HG03066 (cell line): ENCODE measurements at regions not wholly inside any gene's neighbourhood (a gene's known extent, or its start where the extent isn't known, plus 50 kb on each side); places are given as distances from the start of the nearest gene placed in this dataset.

Experiments
- ATAC-seq: cut with Tn5 transposase; IDR thresholded peaks from one replicate; pipeline ENCODE4 v1.9.1; 2021; ENCODE audit warnings: low read depth; ENCODE audit not compliant: unreplicated experiment

DNA sequence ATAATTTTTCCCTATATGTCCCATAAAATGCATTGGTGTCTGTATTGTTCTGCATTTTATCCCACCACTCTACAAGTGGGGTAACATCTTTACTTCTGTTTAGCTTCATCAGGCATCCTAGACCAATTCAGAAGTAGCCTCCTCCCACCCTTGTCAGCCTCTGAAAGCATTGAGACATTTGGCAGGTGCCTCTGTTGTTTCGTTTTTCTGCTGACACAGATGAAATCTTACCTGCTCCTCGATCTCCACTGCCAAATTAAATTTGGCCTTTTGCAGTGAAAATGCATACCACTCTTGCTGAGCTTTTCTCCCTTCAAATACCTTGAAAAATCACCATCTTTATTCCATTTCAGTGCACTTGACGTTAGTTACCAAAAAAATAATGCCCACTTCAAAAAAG lies 83.5 kb upstream of the STARD13 start:
- no peak for ATAC-seq

DNA sequence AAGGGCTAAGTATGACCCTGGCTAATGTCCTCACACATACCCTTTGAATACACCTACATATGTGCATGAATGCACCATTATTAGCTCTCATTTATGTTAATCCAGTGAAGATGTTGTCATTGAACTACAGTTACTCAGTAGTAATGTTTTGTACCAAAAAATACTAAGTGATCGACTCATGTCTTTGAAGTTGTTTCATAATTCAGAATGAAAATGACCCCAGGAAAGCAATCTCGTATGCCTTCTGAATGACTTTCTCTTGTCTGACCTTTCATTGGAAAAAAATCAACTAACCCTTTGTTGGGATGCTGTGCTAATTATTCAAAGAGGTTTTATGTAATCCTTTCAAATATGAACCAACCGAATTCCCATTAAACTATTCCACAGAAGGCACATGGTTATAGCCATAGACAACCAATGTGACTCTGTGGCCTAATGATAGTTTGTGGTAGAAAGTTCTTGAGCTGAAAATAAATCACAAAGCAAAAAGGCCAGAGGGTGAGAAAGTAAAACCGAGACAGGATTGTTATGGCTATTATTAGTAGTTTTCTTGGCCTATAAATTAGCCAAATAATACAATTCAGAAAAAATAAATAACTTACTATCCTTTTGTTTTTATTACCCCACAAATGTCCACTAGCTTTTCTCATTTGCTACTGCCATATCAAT lies 86.8 kb upstream of the STARD13 start:
- ATAC-seq, result no peak

DNA sequence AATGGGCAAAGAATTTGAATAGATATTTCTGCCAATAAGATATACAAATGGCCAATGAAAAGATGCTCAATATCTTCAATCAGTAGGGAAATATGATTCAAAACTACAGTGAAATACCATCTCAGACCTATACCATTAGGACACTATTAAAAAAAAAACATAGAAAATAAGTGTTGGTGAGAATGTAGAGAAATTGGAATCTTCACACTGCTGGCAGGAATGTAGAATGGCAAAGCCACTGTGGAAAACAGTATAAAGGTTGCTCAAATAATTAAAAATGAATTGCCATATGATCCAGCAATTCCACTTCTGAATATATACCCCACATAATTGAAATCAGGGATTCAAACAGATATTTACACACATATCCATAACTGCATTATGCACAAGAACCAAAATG lies 88.1 kb upstream of the STARD13 start:
- no peak for ATAC-seq

DNA sequence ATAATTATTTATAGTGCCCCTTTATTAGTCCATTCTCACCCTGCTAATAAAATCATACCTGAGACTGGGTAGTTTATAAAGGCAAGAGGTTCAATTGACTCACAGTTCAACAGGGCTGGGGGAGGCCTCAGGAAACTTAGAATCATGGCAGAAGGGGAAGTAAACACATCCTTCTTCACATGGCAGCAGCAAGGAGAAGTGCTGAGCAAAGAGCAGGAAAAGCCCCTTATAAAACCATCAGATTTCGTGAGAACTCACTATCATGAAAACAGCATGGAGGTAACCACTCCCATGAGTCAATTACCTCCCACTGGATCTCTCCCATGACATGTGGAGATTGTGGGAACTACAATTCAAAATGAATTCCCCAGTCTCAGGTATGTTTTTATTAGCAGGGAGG lies 89.9 kb upstream of the STARD13 start:
- ATAC-seq, result no peak

DNA sequence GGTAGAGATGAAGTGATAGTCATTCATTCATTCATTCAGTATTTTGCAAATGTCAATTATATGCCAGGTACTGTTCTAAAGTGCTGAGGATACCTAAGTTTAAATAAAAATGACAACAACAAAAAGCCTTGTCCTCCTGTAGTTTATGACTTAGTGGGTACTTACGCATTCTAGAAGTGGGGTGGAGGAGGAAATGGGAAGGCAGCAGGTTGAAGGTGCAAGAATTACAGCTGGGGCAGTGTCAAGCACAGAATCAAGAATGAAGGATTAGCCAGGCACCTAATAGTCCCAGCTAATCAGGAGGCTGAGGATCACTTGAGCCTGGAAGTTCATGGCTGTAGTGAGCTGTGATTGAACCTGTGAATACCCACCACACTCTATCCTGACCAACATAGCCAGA lies 90.7 kb upstream of the STARD13 start:
- no peak for ATAC-seq

DNA sequence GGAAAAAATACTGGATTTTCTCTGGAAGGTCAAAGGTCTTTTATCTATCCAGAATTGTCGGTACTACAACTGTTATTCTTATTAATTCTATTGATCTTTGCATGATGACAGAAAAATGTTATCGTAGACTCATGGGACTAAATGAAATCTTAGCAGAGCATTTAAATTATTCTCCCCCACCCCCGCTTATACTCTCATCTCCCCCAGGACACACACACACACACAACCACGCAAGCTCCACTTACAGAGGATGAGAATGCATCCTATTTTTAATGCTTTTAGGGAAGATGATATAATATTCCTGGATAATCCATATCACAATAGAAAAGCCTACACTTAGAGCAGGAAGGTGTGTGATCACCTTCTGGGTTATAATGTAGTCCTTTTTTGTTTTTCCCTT lies 91.9 kb upstream of the STARD13 start:
- no peak for ATAC-seq

DNA sequence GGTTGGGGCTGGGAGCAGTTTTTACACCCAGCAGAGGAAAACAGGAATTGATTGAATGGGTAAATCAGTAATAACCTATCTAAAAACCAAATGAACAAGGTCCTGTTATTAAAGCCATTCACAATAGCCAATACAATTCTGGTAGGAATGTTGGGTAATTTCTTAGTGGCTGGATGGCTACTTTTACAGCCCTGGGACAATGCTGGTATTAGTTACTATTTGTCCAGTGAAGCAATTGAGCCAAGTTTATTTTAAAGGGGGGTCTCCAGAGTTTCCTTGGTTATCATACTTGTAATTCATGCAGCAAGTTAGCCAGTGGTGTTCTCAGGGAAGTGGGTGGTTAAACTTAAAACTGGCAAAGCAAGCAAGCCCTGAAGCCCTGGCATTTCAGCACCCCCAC lies 92.3 kb upstream of the STARD13 start:
- no peak for ATAC-seq

DNA sequence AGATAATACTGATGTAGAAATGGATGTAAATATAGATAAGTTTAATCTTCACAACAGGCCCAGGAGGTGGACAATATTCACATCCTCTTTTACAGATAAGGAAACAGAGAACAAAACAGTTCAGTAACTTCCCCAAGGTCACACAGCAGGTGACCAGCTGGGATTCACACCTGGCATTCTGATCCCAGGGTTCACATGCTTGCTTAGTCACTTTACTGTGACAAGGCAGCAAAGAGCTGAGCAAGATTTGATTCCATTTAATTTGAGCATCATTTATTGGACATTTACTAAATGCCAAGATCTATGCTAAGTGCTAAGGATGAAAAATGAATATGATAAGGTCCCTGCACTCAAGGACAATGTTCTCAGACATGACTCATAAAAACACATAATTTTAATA lies 94.1 kb upstream of the STARD13 start:
- no peak for ATAC-seq

DNA sequence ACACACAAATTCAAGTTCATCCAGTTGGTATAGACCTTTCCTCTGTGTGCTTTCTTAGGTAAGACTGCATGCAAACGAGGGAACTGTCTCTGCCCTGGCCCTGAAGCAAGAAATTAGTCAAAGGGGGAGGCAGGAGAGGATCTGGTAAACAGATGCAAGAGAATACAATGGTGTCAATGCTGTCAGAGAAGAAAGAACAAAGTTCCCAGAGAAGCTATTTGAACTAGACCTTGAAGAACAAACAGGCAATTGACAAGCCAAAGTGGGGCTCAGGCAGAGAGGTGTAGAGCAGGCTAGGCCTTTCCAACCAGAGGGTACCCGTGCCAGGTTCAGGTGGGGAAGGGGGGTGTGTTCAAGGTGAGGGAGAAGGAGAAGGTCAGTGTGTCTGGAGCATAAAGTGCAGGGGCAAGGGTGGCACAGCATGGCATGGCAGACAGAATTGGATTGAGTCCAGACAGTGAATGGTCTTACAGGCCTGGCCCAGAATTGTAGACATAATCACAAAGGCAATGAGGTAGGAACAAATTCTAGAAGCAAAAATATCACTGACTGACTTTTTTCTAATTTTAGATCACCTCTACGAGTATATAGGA lies 95.0 kb upstream of the STARD13 start:
- ATAC-seq, result no peak

DNA sequence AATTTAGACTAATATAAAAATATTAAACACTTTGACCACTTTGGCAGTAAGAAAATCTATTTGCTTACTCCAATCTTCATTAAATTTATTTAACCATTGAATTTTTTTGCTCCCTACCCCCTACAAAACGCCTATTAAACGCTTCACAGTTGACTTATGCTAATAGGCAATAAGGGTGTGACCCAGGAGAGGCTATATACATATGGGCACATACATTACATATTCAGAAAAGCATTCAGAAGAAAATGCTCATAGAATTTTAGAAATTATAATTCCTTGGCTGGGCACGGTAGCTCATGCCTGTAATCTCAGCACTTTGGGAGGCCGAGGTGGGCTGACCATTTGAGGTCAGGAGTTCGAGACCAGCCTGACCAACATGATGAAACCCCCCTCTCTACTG lies 95.6 kb upstream of the STARD13 start:
- no peak for ATAC-seq

DNA sequence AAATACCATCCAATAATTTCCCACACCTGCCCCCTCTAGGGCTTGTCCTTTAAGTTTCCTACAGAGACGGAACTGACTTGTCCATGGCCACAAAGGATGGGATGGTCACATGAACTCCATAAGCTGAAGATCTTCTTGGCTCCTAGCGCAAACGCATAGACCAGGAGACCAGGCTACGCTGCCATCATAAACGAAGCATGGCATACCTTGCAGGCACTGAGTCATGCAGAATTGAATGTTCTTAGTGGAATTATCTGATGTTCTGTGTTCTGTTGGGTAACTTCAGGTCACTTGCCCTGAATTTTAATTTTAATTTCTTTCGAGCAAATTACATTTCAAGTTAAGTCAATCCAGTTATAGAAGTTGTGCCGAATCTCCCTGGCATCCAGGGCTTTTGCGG lies 96.4 kb upstream of the STARD13 start:
- ATAC-seq, result no peak

DNA sequence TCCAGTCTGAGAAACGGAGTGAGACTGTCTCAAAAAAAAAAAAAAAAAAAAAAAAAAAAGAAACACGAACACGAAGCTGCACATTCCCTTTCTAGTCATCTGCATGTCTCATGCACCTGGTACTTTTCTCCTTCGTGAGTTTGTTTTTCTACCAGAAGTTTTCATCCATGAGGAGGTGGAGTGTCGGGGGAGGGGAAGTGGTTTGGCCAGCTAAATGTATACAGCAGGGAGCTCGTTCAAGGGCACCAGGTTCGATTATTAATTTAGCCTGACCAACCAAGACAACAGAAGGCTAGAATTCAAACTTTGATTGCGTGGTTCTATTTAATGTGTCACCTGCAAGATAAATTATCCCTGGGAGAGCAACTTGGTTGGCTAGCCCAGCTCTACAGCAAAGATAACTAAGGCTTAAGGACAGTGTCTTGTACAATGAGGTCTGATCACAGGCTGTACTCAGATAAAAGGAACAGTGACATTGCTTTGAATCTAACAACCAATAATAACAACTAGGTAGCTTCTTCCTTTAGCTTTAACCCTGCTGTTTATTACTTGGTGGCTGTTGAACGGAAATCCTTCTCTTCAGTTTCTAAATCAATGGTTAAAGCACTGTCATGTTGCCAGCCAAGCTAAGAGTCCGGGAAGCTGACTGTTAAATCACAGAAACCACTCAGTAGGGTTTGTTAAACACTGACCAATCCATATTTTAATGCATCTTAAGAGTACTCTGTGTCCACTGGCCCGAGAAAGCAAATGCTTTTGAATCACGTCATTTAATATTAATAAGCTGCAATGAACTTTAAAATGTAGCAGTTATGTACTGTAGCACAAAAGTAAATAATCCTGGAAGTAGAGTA lies 98.4 kb upstream of the STARD13 start:
- ATAC-seq, result no peak

DNA sequence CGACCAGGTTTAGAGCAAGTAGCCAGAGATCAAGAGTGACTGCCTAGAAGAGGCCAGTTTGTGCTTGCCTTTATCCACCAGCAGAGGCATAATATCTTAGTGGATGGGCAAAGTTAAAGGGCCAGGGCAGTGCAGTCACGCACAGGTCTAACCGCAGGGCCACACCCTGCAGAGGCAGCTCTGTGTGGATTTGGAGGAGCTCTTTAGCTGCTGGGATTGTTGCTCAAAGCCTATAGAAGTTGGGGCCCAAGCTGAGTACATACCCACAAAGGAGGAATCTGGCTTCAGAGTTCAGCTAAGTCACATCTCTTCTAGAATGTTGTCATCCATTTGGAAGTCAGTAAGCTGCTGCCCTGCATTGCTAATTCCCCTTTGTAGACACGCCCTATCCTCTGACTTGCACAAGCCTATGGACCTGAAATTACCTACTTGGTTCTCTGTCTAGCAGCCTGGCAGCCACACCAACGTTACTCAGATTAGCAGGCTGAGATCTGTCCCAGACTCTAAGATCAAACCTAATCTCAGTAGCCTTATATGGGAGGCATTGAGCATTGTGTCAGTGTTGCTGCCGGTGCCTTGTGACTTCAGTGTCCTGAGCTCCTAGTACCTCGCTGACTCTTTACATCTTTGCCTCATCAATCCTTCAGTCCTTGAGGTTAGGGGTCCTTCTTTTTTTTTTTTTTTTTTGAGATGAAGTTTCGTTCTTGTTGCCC lies 102.9 kb upstream of the STARD13 start:
- no peak for ATAC-seq

DNA sequence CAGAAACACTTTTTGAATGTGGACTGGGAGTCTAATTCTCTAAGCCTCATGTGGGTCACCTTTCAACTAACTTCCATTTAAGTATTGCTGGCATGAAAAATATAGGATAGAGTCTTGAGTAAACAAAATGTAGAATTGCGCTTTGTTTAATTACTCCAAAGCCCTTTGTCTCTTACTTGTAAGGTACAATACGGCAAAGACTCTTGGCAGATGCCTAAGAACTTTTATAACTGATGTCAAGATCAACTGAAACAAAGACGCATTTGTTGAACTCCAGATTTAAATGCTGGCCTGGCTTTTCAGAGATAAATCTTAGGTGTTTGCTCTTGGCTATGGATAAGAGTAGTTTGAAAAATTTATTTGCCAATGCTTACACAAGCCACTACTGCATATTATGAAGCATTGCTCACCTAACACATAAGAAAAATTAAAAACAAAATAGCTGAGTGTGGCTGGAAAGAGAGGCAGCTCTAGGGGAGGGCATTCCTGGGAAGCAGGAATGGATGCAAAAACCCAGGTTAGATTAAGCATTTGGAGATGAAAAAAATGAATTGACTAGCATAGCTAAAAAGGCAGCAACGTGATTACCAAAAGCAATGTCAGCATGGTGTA lies 107.3 kb upstream of the STARD13 start:
- no peak for ATAC-seq

DNA sequence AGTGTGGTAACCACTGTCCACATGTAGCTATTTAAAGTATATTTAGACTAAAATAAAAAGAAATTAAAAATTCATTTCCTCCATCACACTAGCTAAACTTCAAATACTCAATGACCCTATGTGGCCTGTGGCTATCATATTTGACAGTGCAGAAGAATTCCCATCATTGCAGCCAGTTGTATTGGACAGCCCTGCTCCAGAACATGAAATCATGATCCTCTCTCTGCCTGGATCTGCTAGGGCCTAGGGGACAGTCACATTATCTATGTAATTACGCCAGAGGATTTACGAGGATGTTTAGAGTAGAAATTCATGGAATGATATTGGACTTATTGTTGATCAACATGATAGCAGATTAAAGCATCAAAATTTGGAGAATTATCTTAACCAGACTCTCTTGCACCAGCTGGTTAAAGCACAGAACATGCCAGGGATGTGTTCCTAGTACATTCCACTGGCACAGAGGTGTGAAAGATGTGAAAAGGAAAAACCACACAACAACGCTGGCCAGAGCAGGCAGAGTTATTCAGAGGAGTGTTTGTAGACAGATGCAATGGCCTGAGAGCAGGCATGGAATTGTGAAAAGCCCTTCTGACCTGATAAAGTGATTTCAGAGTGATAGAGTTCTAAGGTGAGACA lies 108.9 kb upstream of the STARD13 start:
- no peak for ATAC-seq

DNA sequence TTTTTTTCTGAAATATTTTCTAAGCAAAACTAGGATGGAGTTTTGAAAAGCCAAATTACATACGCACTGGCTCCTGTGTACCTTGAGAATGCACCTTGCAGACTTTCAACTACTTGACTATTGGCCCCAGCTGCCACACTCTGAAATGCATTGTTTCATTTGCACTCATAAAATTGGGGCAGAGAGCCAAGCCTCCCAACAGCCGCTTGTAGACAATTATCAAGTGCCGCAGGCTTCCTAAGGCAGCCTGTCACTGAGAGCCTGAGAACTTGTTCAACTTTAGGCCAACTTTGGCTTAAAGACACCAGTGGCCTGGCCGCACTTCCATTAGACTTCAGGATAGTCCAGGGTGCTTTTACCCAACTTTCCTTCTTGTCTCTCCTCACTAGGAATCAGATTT lies 115.7 kb upstream of the STARD13 start:
- no peak for ATAC-seq

DNA sequence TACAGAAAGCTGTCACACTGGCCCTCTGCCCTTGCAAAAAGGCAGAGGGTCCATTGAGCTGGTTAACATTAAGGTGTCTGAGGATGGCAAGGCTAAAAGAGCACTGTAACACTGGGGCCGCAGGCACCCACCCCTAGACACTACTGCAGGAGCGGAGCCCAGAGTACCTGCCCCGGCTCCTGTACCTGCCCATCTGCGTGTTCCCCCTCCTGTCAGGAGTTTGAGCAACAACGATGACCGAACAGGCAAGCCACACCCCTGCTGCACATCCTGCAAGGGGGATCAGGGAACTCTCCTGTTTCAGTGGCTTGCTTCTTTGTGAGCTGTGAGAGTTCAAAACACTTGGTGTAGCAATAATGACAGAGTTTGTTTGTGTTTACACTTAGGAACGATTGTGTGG lies 117.4 kb upstream of the STARD13 start:
- ATAC-seq, result no peak

DNA sequence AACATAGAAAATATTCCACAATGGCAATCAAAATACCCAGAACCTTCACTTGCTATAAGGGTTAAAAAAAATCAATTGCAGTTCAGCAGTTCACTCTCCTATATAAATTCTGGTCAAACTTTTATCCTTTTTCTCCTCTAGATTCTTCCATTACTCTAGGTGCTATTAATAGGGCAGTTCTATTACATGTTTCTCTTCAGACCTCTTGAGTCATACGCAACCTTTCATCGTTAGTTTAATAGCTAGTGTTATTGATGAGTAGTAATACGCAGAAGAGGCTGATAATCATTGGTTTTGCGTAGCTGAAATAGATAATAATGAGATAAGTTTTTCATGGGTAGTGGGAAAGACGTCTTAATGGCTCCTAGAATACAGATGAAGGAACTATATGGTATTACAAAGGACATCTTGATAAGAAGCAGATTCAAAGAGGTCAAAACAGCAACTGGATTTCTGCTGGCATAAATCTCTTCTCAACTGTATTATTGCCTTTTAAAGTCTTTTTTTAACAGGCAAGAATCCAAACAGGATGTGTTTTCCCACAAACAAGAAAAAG lies 118.3 kb upstream of the STARD13 start:
- ATAC-seq, result no peak

DNA sequence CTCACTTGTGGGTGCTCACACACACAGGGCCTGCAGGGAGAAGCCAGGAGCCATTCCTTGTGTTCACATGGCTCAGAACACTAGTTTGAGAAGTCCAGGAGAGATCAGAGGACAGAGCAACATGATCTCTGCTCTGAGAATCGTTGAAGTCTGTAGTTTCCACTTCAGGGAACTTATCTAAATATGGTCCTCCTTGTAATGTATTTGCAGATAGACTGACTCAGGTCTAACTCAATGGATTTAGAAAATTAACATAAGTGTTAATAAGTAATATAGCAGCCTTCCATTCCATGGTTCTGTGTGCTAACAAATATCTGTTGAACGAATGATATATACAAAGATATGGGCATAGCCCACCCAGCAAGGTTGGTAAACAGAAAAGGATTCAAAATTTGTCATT lies 119.8 kb upstream of the STARD13 start:
- no peak for ATAC-seq
